HG02973 (cell line): ENCODE measurements at regions not wholly inside any gene's neighbourhood (a gene's known extent, or its start where the extent isn't known, plus 50 kb on each side); places are given as distances from the start of the nearest gene placed in this dataset.
"Not testable (repeated sequence)": the region's sequence is repeated elsewhere in the genome, so short reads cannot be mapped to it uniquely, and the experiment has no call there.

Experiments used
- ATAC-seq: cut with Tn5 transposase; IDR thresholded peaks from one replicate; pipeline ENCODE4 v1.9.1; 2021; ENCODE audit warnings: moderate library complexity; ENCODE audit not compliant: unreplicated experiment

DNA sequence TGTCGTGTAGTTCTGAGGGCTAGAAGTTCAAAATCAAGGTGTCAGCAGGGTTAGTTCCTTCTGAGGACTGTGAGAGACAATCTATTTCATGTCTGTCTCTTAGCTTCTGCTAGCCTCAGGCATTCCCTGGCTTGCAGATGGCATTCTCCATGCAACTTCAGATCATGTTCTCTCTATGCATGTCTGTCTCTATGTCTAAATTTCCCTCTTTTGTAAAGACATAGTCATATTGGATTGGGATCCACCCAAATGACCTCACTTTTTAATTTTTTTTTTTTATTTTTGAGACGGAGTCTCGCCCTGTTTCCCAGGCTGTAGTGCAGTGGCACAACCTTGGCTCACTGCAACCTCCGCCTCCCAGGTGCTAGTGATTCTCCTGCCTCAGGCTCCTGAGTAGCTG lies 104.6 kb downstream of the RAP2B start:
- ATAC-seq = no peak

DNA sequence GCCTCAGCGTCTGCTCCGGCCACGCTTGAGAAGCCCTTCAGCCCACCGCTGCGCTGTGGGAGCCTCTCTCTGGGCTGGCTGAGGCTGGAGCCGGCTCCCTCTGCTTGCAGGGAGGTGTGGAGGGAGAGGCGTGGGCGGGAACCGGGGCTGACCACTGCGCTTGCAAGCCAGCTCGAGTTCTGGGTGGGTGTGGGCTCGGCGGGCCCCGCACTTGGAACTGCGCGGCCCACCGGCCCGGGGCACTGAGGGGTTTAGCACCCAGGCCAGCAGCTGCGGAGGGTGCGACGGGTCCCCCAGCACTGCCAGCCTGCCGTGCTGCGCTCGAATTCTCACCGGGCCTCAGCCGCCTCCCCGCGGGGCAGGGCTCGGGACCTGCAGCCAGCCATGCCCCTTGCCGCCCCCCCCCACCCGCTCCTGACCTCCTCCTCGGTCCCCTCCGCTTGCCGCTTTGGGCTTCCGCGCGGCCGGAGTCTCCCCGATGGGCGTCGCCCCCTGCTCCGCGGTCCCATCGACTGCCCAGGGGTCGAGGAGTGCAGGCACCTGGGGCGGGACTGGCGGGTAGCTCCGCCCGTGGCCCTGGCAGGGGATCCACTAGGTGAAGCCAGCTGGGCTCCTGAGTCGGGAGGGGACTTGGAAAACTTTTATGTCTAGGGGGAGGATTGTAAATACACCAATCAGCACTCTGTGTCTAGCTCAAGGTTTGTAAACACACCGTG lies 106.7 kb downstream of the RAP2B start:
- no peak for ATAC-seq

DNA sequence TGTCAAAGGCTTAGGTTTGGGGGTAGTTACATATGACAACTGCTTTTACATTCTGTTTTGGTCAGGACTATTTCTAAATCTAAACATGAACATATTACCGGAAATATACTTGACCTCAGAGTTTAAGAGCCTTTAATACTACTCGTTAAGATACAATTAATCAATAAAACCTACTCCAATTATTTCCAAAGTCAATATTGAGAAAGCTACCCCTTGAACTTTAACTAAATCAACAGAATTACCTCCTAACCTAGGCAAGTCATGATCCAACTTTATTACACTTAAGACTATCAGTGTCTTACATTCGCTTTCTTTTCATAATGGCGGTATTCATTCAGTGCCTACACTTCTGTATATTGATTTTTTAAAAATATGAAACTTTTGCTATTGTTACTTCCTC lies 107.7 kb downstream of the RAP2B start:
- no peak for ATAC-seq

DNA sequence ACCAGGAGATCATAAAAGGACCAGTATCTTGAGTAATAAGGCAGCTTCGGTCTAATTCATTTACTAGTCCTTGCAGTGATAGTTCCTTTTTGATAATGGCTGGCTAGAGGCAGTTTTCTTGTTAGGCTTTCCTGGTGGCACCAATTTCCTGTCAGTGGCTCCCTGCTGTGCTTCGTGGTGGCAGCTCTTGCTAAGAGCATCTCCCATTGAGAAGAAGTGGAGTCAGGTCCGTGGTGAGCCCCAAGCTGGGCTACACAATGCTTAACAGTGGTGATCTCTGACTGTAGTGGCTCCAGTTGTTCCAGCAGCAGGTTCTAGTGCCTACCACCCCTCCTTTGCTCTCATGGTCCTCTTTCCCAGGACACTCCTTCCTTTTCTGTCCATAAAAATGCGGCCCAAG lies 111.2 kb downstream of the RAP2B start:
- no peak for ATAC-seq

DNA sequence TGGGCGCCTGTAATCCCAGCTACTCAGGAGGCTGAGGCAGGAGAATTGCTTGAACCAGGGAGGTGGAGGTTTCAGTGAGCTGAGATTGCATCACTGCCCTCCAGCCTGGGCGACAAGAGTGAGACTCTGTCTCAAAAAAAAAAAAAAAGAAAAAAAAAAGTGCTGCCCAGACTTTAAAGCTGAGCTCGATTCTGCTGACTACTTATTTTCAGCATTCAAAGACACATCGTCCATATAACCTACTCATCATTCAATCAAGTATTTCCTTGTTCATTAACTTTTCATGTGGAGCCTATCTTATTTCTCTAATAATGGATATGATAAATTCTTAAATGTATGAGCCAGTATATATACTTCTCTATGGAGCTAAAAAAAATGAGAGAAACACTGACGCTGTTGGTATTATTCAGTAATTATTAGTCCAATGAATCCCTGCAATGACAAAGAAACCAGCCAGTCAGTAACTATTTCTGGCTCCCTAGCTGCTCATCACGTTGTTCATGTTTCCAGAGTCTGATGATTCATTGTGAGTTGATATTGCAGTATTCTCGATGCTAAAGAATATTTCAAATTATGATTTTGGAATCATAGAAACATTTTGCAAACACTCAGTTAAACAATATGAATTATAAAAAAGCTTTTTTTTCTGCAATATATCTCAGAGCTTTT lies 111.9 kb downstream of the RAP2B start:
- ATAC-seq = no peak

DNA sequence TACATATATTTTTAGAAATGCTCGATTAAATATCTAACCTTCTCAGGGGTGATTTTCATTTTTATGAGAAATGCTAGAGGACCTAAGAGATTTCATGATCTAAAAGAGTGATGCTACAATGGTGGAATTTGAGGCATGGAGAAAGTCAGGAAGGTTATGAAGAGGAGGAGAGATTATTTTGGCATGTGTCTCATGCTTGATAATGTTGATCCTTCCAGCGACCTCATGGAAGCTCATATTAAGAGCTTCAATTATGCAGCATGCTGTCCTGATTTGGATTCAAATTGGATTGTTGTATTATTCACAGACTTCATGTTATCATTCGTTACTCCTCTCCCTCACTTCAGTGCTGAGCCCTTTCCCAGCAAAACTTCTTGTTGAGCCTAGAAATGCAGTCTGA lies 112.5 kb downstream of the RAP2B start:
- ATAC-seq = no peak

DNA sequence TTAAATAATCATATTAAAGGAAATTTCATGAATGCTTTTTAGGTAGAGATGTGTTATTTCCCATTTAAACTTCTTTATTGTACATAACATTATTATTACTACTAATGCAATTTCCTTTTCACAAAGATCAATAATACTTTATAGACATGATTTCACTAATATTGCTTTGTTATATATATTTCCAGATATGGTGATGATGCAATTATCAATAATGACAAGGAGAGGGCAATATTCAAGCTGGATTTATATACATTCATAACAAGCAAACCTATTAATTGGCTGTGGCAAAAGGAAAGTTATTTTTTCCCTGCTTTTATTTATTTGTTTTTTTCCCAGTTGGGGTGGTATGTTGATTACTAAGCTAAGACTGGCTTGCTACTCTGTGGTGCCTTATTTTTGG lies 113.5 kb downstream of the RAP2B start:
- no peak for ATAC-seq

DNA sequence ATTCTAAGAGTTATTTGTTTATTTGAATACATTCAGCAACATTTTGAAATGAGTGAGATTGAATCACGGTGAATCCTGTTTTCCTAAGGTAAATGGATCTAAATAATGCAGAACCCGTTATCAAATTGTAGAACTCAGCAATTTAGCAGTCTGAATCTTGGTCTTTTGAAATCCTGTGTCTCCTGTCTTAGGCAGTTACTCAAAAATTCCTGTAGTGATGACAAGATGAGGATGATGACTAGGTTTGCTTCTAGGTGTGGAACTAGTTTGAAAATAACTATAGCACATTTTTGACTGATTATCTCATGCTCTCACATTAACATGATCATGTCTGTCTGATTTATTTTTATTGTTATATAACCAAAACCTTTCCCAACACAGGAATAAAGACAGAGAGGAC lies 115.0 kb downstream of the RAP2B start:
- ATAC-seq = no peak

DNA sequence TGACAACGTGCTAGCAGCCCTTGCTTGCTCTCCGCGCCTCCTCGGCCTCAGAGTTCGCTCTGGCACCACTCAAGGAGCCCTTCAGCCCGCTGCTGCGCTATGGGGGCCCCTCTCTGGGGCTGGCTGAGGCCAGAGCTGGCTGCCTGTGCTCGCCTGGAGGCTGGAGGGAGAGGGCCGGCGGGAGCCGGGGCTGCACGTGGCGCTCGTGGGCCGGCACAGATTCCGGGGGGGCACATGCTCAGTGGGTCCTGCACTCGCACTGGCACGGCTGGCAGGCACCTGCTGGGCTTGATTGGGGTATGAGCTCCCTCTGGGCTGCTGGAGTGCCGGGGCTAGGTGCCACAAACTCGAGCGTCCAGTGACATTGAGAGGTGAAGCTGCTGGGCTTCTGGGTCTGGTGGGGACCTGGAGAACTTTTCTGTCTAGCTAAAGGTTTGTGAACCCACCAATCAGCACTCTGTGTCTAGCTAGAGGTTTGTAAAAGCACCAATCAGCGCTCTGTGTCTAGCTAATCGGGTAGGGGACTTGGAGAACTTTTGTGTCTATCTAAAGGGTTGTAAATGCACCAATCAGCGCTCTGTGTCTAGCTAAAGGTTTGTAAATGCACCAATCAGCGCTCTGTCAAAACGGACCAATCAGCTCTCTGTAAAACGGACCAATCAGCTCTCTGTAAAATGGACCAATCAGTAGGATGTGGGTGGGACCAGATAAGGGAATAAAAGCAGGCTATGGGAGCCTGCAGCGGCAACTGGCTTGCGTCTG lies 119.4 kb downstream of the RAP2B start:
- not testable (repeated sequence) for ATAC-seq

DNA sequence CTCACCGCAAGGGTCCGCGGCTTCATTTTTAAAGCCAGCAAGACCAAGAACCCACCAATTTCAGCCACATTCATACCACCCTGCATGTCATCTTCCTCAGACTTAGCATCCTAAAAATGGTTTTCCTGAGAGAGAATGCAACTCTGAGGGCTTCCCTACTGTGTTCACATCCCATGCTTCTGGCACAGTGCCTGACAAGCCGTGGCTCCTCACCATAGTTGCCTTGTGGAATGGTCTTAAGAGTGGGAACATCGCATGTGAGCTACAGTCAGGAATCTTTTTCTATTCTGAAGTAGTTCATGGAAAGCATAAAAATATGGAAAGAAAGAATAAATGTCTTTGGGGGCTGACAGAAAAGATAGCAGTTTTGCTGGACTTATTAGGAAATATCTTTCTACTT lies 120.3 kb downstream of the RAP2B start:
- ATAC-seq = no peak

DNA sequence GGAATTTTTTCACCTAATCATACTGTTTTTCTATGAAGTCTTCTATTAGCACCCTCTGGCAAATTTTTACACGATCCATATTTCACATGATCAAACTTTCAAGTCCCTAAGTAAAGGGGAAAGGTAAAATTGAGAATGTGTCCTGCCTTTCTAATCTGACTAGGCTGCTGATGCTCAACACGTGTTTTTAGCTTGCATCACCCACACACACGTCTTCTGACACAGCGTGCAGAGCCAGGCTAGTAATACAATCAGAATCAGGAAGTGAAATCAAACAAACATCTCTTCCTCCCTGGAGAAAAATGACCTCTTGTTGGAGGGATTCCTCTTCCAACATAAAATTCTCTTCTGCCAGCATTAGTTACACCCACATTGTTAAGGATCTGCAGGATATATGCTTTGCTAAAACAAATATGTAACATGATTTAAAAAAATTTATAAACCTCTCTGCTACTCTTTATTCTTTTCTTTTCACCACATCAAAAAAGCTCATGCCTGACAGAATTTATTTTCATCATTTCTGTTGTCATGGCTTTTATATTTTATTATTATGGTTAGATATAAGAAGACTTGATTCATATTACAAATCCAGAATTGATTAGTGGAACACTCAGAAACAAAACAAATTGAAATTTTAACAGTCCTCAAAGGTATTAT lies 122.4 kb downstream of the RAP2B start:
- ATAC-seq = no peak

DNA sequence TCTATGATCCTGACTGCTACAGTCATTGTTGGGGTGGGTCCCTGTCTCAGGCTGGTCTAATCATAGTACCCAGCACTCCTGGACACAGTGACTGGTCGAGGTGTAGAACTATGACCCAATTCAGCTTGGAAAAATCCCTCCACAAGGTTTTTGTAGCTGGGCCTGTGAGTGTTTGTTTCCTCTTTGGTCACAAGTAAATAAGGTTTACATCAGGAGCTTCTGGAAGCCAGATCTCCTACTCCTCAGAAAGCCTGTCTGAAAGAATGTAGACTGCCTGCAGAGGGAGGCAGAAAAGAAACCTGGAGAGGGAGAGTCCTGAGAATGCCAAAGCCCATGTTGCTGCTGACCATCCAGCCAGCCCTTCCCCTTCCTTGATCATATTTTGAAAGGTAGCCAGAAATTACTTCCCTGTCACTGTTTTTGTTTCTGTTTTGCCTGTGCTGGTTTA lies 123.2 kb downstream of the RAP2B start:
- ATAC-seq = no peak

DNA sequence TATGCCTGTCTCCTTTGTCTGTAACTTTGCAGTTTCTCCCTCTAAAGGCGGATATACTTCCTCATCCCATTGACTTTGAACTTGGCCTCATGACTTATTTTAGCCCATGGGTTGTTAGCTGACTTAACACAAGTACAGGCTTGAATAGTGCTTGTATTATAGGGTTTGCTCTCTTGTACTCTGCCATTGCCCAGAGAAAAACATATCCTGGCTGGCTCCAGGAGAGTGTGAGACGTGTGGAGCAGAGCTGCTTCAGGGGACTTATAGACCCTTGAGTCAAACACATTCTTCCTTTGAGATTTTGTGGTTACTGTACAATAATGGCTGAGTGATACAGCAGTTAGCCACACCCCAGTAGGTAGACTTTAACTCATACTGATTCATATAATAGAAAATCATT lies 124.0 kb downstream of the RAP2B start:
- no peak for ATAC-seq

DNA sequence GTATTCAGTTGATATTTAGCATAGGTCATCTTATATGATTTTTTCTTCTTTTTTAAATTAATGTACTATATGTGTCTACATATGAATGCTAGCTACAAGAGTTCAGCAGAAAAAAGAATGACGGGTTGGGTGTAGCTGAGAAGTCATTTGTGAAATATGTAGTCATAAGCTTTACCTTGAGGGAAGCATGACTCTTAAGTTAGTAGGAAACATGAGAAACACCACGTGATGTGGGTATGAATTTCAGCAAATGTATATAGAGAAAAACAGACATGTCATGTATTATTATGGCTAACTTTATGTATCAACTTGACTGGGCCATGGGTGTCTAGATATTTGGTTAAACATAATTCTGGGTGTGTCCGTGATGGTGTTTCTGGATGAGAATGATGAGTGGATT lies 125.0 kb downstream of the RAP2B start:
- ATAC-seq = no peak

DNA sequence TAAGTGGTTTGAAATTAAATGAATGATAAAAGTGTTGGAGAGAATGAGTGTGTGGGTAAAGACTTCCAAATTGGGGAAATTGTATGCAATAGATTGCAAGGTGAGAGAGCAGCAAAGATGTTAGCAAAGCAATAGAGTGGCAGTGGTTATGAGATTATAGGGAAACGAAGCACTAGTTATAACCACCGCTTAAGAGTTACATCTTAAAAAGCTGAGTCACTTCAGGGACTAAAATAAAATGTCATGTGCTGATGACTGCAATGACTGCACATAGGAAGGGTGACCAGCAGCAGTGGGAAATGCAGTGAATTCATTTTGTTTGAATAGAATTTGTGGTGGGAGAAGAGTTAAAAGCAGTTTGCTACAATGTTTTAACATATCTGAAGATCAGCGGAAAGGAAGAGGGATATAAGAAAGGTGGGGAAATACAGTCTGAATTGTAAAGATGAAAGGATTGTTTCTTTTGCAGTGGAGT lies 127.3 kb downstream of the RAP2B start:
- ATAC-seq = no peak

DNA sequence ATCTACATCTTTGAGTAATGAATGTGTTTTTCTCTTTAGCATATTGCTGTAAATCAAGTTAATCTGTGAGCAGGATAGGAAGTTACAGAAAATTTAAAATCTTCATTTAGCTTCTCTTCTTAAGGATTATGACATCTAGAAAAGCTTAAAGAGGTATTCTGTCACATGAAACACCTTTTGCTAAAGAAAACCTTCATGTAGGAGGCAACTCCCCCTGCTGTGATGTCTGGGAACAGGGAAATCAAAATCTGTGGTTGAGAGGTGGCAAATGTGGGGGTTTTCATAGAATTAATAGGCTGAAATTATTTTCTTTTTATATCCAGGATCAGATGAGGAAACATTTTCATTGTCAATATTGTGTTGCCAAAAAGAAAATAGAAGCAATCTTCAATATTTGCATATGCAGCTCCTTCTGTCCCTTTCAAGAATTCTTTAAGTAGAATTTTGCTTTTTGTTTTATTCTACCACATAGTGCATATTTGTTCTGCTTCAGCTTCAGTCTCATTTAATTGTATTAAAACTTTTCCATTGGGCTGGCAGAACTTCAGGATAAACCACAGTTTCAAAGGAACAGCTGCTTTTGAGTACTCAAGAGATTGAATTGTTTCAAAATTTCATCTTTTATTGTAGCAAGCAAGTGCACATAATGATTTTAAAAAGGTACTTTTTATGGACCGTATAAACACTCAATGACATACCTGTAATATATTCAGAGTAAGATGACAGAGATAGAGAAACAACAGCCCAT lies 128.4 kb downstream of the RAP2B start:
- ATAC-seq = no peak

DNA sequence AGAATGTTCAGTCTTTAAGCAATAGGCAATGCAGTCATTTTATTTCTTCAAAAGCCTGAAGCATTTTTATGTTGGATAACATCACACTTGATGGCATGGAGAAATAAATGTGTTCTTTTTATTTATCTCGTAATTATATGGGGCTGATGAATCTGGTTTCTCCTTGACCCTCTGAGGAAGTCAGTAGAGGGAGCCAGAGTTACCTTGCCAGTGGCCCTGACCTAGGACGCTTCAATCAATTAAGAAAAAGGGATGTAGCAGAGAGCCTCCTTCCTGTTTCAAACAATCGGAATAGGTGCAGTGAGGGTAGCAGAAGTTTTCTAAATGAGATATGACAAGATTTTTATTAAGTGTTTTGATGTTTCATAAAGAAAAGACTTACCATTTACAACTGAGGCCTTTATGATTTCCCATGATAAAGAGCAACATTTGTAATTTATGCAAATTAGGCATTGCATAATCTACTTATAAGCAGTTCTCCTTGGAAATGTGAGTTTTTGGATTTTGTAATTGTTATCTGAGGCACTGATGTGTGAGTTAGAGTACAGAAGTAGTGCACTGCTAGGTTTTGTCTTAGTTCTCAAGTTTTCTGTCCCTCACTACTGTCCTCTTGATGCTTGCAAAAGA lies 129.1 kb downstream of the RAP2B start:
- ATAC-seq = no peak

DNA sequence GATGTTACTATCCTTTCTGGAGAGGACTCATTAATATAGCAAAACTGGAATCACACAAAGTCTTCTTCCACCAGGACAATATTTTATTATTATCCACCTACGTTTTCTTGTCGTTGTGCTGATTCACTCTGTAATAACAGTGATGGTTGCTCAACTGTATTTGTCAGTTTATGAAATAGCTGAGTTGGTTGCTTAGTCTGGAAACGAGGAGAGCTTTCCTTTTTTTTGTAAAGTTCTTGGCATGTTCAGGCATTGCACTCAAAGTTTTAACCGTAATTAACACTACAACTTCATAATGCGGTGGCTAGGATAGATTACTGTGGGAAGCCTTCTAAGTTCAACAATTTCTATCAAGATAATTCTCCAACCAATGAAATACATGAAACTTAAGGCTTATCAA lies 131.2 kb downstream of the RAP2B start:
- no peak for ATAC-seq

DNA sequence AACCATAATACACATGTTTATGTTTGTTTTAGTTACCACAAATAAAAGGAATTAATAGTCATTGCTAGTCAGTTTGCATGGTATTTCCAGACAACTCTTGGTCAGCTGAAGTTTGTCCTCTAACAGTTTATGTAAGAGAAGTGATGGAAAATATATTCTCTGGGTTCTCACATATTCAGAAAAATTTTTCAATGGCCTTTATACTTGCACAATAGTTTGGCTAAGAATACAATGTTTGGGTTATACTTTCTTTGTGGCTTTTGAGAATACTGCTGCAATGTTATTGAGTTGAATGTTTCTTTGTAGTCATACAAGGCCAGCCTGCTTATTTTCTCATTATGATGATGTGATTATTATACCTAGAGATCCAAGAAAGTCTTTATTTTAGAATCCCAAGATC lies 133.9 kb downstream of the RAP2B start:
- ATAC-seq = no peak

DNA sequence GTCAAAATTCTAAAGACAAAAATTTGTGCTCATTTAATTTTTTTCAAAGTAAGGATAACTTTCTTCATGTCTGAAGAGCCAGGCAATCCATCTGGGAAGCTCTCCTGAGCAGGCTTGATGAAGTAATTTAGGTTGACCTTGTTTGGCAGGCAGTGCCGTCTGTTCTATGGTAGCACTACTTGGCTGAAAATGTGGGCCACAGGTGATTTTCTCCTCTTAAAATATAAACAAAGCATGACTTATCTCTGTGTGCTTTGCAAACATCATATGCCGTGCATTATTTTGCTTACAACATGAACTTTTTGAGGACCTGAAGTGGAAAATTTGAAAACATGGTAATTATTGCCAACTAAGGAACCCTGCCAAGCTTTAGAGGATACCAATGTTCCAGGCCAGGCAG lies 143.2 kb downstream of the RAP2B start:
- no peak for ATAC-seq
